ENCODE measurements at regions not wholly inside any gene's neighbourhood (a gene's known extent, or its start where the extent isn't known, plus 50 kb on each side); places are given as distances from the start of the nearest gene placed in this dataset.

- BruUV-seq (replicated peaks), result no TSS peak
- H3K4me1 ChIP-seq (ENCODE audit: control insufficient read depth in 1 of 2, insufficient read depth in 2 of 2, low read length in 2 of 2), result no peaks in the 10 kb centered on the region
- H3K9me2 ChIP-seq (ENCODE audit: insufficient read depth), result no peaks in the 10 kb centered on the region
- no peaks in the 10 kb centered on the region for H3K36me3 ChIP-seq (ENCODE audit: control insufficient read depth in 1 of 2, insufficient read depth in 2 of 2, low read length in 2 of 2)
- TF ChIP-seq MAX (IDR thresholded peaks at IDR 0.05) (no peak), EZH2 (IDR thresholded peaks at IDR 0.05) (no peak), ZNF274 (IDR thresholded peaks at IDR 0.05; ENCODE audit: low read depth, low read length) (no peak), EGR1 (IDR thresholded peaks at IDR 0.05; ENCODE audit: low read depth) (no peak), ZFX (IDR thresholded peaks at IDR 0.05) (no peak), CEBPB (IDR thresholded peaks at IDR 0.05; ENCODE audit: low read depth) (no peak), POLR2AphosphoS5 (IDR thresholded peaks at IDR 0.05; ENCODE audit: low read depth, low read length) (no peak), SP1 (IDR thresholded peaks at IDR 0.05; ENCODE audit: low read depth) (no peak), JUND (IDR thresholded peaks at IDR 0.05) (no peak), YY1 (IDR thresholded peaks at IDR 0.05; ENCODE audit: extremely low read depth, insufficient replicate concordance, low read depth, low read length) (no peak)
- no peak overlapping the region for H3K4me2 ChIP-seq (ENCODE audit: low read length)
- H2AFZ ChIP-seq (ENCODE audit: low read depth, low read length, poor library complexity, severe bottlenecking), result no peak overlapping the region
- no peak overlapping the region for H3K27ac ChIP-seq (ENCODE audit: low read depth, low read length)
- no peaks in the 10 kb centered on the region for H4K20me1 ChIP-seq (ENCODE audit: insufficient read depth)
- ChIA-PET RAD21 (ENCODE audit: low non-redundant PET in 1 of 2, low total read pairs in 2 of 2, uncharacterized antibody in 2 of 2, unreplicated experiment in 2 of 2) (no interaction called here), POLR2A (no interaction called here), CTCF (no interaction called here)
- ATAC-seq, result no peak
- H3K9me3 ChIP-seq (ENCODE audit: control insufficient read depth in 1 of 2, insufficient read depth in 1 of 2, low read depth in 1 of 2, low read length in 2 of 2), result no peaks in the 10 kb centered on the region
- H3K4me3 ChIP-seq (replicated peaks in 1 of 2; ENCODE audit: low read depth in 1 of 2, low read length in 2 of 2), result no peak overlapping the region
- intact Hi-C loops (cut with micrococcal nuclease), result no loop called here
- no peaks in the 10 kb centered on the region for H3K79me2 ChIP-seq (ENCODE audit: insufficient read depth, low read length)
- H3K27me3 ChIP-seq (ENCODE audit: insufficient read depth, low read length), result peaks cover 66% of the 10 kb centered on the region
- DNase-seq (ENCODE audit: low read depth, low spot score), result no peak
- no peak overlapping the region for H3K9ac ChIP-seq (ENCODE audit: low read length)
Observed at GRCh38 chr9:90085633-90086032, 480.8 kb downstream of the GADD45G start.

- H3K79me2 ChIP-seq (ENCODE audit: insufficient read depth, low read length), result no peaks in the 10 kb centered on the region
- no peaks in the 10 kb centered on the region for H3K36me3 ChIP-seq (ENCODE audit: control insufficient read depth in 1 of 2, insufficient read depth in 2 of 2, low read length in 2 of 2)
- POLR2A ChIA-PET, result no interaction called here
- no peaks in the 10 kb centered on the region for H4K20me1 ChIP-seq (ENCODE audit: insufficient read depth)
- H3K27me3 ChIP-seq (ENCODE audit: insufficient read depth, low read length), result peaks cover 64% of the 10 kb centered on the region
- no peak overlapping the region for H3K27ac ChIP-seq (ENCODE audit: low read depth, low read length)
- H3K9me3 ChIP-seq (ENCODE audit: control insufficient read depth in 1 of 2, insufficient read depth in 1 of 2, low read depth in 1 of 2, low read length in 2 of 2), result no peaks in the 10 kb centered on the region
- DNase-seq (ENCODE audit: low read depth, low spot score) (no peak), ATAC-seq (no peak)
- H3K4me1 ChIP-seq (ENCODE audit: control insufficient read depth in 1 of 2, insufficient read depth in 2 of 2, low read length in 2 of 2), result no peaks in the 10 kb centered on the region
- no TSS peak for BruUV-seq (replicated peaks)
- no peak overlapping the region for H3K9ac ChIP-seq (ENCODE audit: low read length)
- no peak overlapping the region for H2AFZ ChIP-seq (ENCODE audit: low read depth, low read length, poor library complexity, severe bottlenecking)
- RAD21 ChIA-PET (ENCODE audit: low non-redundant PET in 1 of 2, low total read pairs in 2 of 2, uncharacterized antibody in 2 of 2, unreplicated experiment in 2 of 2), result no interaction called here
- H3K4me3 ChIP-seq (replicated peaks in 1 of 2; ENCODE audit: low read depth in 1 of 2, low read length in 2 of 2), result no peak overlapping the region
- no peaks in the 10 kb centered on the region for H3K9me2 ChIP-seq (ENCODE audit: insufficient read depth)
- H3K4me2 ChIP-seq (ENCODE audit: low read length), result no peak overlapping the region
- TF ChIP-seq CTCF (IDR thresholded peaks at IDR 0.05 in 2 of 3, conservative IDR thresholded peaks at IDR 0.05 in 1 of 3; ENCODE audit: borderline replicate concordance in 1 of 3, insufficient read depth in 1 of 3, low read depth in 2 of 3, low read length in 2 of 3), result no peak
- no peak for TF ChIP-seq POLR2A (IDR thresholded peaks at IDR 0.05; ENCODE audit: borderline replicate concordance, extremely low read depth, insufficient read depth, insufficient read length)
- no peak for TF ChIP-seq CEBPB (IDR thresholded peaks at IDR 0.05; ENCODE audit: low read depth)
- TF ChIP-seq FOSL1 (IDR thresholded peaks at IDR 0.05; ENCODE audit: low read depth), result no peak
- TF ChIP-seq SRF (IDR thresholded peaks at IDR 0.05; ENCODE audit: low read depth), result no peak
- no peak for TF ChIP-seq EZH2 (IDR thresholded peaks at IDR 0.05)
- TF ChIP-seq EZH2phosphoT487 (IDR thresholded peaks at IDR 0.05; ENCODE audit: borderline replicate concordance), result no peak
- no peak for TF ChIP-seq SP1 (IDR thresholded peaks at IDR 0.05; ENCODE audit: low read depth)
- TF ChIP-seq CBX3 (IDR thresholded peaks at IDR 0.05; ENCODE audit: low read depth), result no peak
- no peak for TF ChIP-seq RAD21 (IDR thresholded peaks at IDR 0.05; ENCODE audit: low read depth)
- TF ChIP-seq ZFX (IDR thresholded peaks at IDR 0.05), result no peak
- intact Hi-C loops (cut with micrococcal nuclease), result no loop called here
- CTCF ChIA-PET, result no interaction called here
Observed at GRCh38 chr9:90086101-90086511, 481.3 kb downstream of the GADD45G start.
